ENCODE measurements at regions not wholly inside any gene's neighbourhood (a gene's known extent, or its start where the extent isn't known, plus 50 kb on each side); places are given as distances from the start of the nearest gene placed in this dataset.

DNA sequence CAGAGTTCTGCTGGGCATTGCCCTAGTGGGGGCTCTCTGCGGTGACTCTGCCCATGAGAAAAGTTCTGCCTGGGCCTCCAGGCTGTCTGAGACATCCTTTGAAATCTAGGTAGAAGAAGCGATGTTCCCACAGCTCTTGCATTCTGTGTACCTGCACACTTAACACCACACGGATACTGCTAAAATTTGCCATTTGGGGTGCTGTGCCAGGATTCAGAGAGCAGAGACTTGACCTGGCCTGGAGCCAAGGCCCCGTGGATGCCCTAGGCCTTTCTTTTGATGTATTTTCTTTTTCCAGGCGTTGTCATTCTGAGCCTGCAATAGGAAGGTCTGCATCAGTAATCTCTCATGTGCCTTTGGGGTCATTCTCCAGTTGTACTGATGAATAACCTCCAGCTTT lies 89.3 kb upstream of the IL12B start:
- DNase-seq (ENCODE audit: low read depth): no peak
- TF ChIP-seq, protein P1, sequence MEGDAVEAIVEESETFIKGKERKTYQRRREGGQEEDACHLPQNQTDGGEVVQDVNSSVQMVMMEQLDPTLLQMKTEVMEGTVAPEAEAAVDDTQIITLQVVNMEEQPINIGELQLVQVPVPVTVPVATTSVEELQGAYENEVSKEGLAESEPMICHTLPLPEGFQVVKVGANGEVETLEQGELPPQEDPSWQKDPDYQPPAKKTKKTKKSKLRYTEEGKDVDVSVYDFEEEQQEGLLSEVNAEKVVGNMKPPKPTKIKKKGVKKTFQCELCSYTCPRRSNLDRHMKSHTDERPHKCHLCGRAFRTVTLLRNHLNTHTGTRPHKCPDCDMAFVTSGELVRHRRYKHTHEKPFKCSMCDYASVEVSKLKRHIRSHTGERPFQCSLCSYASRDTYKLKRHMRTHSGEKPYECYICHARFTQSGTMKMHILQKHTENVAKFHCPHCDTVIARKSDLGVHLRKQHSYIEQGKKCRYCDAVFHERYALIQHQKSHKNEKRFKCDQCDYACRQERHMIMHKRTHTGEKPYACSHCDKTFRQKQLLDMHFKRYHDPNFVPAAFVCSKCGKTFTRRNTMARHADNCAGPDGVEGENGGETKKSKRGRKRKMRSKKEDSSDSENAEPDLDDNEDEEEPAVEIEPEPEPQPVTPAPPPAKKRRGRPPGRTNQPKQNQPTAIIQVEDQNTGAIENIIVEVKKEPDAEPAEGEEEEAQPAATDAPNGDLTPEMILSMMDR (conservative IDR thresholded peaks at IDR 0.05; ENCODE audit: low read depth, low read length): no peak
- H3K4me3 ChIP-seq (ENCODE audit: low read depth, low read length): no peak overlapping the region

DNA sequence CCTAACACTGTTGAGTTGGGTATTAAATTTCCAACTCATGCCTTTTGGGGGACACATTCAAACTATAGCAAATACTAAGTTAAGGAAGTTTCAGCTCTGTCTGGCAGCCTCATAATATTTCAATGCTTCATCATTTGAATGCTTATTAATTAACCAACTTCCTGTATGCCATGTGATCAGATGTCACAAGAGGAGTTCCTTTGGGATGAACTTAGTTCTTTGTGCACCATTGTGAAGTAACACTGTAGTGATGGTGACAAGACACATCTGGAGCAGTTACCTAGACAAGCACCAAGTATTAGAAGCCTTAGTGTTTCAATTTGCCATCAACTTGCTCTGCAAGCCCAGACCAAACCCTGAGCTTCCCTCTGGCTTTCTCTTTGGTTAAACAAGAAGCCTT lies 90.7 kb upstream of the IL12B start:
- TF ChIP-seq, protein P1 (conservative IDR thresholded peaks at IDR 0.05; ENCODE audit: low read depth, low read length): no peak
- H3K4me3 ChIP-seq (ENCODE audit: low read depth, low read length): no peak overlapping the region
- no peak for DNase-seq (ENCODE audit: low read depth)

DNA sequence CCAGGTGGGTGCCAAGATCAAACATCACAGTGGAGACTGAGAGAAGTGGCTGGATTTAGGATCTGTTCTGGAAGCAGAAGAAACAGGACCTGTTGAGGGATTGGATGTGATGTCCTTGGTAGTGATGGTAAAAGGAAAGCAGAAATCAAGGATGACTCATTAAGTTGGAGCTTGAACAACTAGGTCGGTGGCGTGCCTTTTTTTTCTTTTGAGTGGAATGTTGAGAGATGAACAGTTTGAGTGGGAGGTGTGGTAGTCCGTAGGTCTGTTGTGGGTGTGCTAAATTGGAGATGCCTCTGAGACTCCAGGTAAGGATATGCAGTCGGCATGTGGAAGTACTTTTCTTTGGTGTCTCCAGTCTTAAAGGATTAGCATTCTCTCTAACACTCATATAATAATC lies 92.1 kb upstream of the IL12B start:
- DNase-seq (ENCODE audit: low read depth): no peak
- H3K4me3 ChIP-seq (ENCODE audit: low read depth, low read length): no peak overlapping the region
- TF ChIP-seq, protein P1 (conservative IDR thresholded peaks at IDR 0.05; ENCODE audit: low read depth, low read length): no peak

DNA sequence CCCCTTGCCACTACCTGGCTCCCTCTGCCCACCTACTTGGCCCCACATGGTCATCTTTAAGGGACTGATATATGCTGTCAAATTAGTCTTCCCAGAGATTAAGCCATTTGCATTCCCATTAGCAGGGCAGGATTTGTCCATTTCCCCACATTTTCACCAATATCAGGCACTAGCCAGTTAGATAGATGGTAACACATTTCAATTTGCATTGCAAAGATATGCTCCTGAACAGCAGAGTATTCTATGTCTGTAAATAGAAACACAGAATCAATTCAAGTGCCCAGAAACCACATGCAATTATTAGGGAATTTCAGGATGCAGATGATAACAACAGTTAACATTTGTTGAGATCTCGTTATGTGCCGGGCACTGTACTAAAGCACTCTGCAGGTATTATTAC lies 92.6 kb upstream of the IL12B start:
- no peak for DNase-seq (ENCODE audit: low read depth)
- H3K4me3 ChIP-seq (ENCODE audit: low read depth, low read length): no peak overlapping the region
- TF ChIP-seq, protein P1 (conservative IDR thresholded peaks at IDR 0.05; ENCODE audit: low read depth, low read length): no peak

DNA sequence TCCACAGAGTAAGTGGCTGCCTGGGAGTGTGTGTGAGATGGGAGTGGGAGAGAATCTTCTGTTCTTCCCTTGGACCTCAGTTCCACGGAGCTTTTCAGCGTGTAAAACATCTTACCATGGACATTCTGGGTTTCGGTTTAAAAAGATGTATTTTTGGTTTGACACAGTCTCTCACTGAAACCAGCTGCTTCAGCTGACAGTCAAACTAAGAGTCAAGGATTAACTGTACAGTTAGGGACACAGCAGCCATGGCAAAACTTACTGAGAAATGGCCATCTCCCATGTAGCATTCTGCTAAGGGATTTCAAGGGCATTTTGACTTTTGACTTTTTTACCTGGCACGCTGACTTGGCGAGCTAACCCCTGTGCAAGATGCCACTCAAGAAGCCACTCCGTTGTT lies 93.8 kb upstream of the IL12B start:
- H3K4me3 ChIP-seq (ENCODE audit: low read depth, low read length): no peak overlapping the region
- DNase-seq (ENCODE audit: low read depth): no peak
- TF ChIP-seq, protein P1 (conservative IDR thresholded peaks at IDR 0.05; ENCODE audit: low read depth, low read length): no peak

DNA sequence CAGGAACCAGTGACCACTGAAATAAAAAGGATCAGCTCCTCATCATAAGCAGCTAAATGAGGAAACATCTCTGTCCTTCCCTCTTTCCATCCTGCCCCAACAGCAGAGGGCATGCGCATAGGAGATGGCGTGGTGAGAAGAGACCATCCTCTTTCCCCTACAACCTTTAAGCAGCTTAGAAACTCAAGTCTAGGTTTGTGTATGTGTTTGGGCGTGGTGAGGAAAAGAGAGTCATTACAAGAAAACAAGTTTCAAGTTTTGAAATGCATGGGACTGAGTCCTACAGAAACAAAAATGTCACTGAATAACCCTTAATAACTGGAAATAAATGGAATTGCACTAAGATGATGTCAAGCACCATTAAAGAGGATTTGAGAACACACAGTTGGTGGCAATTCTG lies 96.4 kb upstream of the IL12B start:
- no peak overlapping the region for H3K4me3 ChIP-seq (ENCODE audit: low read depth, low read length)
- TF ChIP-seq, protein P1 (conservative IDR thresholded peaks at IDR 0.05; ENCODE audit: low read depth, low read length): no peak

DNA sequence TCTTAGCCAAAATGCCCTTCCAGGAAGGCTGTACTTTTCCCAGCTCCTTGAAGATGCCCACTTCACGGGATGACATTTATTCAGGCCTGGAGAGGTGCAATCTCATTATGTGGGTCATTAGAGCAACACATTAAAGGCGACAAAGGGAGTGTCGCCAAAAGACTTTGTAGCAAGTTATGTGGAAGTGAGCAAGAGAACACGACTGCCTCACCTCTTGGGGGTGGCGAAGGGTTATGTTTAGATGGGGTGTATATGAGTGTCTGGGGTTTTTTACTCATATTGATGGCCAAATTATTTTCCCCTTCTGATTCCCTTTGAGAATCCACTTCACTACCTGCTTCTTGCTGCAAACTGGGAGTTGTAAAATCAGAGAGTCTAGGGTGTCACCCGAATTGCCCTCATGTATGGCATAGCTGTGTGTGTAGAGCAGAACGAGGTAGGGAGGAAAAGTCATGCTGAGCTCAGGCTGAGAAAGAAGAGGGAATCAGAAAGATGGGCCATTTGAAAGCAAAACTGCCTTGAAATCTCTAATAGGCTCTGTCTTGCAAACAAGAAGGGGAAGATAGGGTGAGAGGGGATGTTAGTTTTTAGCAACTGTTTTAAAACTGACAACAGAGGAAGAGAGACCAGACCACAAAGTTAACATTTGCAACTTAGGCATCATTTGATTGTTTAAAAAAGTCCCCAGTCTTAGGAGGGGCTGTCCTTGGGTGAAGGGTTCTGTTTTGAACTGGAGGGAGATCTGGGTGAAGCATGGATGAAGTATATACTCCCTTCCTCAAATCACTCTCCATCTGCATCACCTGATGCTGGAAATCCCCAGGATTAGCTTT lies 97.1 kb upstream of the IL12B start:
- no peak for DNase-seq (ENCODE audit: low read depth)
- TF ChIP-seq, protein P1 (conservative IDR thresholded peaks at IDR 0.05; ENCODE audit: low read depth, low read length): no peak
- H3K4me3 ChIP-seq (ENCODE audit: low read depth, low read length): no peak overlapping the region

More for the DNA sequence above, 96.4 kb upstream of the IL12B start:
- DNase-seq (ENCODE audit: low read depth): no peak
